Esophagus muscularis mucosa (tissue), 4 donors: ENCODE measurements at regions not wholly inside any gene's neighbourhood (a gene's known extent, or its start where the extent isn't known, plus 50 kb on each side); places are given as distances from the start of the nearest gene placed in this dataset.

Experiments
- DNase-seq: peaks from one replicate; pipeline ENCODE4 v3.0.0-alpha.2; 2017; ENCODE audit errors: extremely low spot score
- H3K27ac ChIP-seq, 4 donors: fragments of 200-600 bp; sonication (generic); replicated peaks in 1 of 4; 1 replicate in 3 of 4; 2 replicates in 1 of 4; pipeline ENCODE4 v1.5.1; 2016 to 2019; ENCODE audit warnings: mild to moderate bottlenecking in 1 of 4
- H3K27me3 ChIP-seq, 4 donors: fragments of 200-600 bp; sonication (generic); one replicate each; pipeline versions ENCODE4 v1.5.1 to v1.6.0; 2016 to 2019
- H3K36me3 ChIP-seq, 4 donors: fragments of 200-600 bp; sonication (generic); one replicate each; pipeline ENCODE4 v1.5.1; 2016 to 2019
- H3K4me1 ChIP-seq, 4 donors: fragments of 200-600 bp; sonication (generic); one replicate each; pipeline ENCODE4 v1.5.1; 2016 to 2019
- H3K4me3 ChIP-seq, 4 donors: fragments of 200-600 bp; sonication (generic); 1 replicate in 2 of 4; 2 replicates in 2 of 4; pipeline ENCODE4 v1.5.1; 2016 to 2019; ENCODE audit warnings: mild to moderate bottlenecking in 4 of 4, moderate library complexity in 1 of 4
- H3K9me3 ChIP-seq, 4 donors: fragments of 200-600 bp; sonication (generic); 1 replicate in 3 of 4; 2 replicates in 1 of 4; pipeline ENCODE4 v1.5.1; 2016 to 2019
- EP300 ChIP-seq: sonication (generic); formaldehyde crosslinking; IDR thresholded peaks from one replicate; pipeline ENCODE4 v1.6.1; 2017; ENCODE audit warnings: antibody characterized with exemption
- POLR2A ChIP-seq: fragments of 450-650 bp; IDR thresholded peaks from one replicate; pipeline ENCODE4 v1.6.1; 2017; ENCODE audit warnings: antibody characterized with exemption, moderate library complexity, mild to moderate bottlenecking, low read depth
- POLR2AphosphoS5 ChIP-seq, 2 donors: sonication (generic); formaldehyde crosslinking; IDR thresholded peaks; one replicate each; pipeline ENCODE4 v1.6.1; 2017; ENCODE audit warnings: antibody characterized with exemption in 2 of 2
- WGBS: methylation state at CpG from one replicate; pipeline ENCODE4 v1.1.5; 2018; 5-methylcytosine and 5-hydroxymethylcytosine counted together
- intact Hi-C: fragments of 100-400 bp; cut with DNase I; formaldehyde crosslinking; loops from one replicate; pipeline ENCODE4 v1.15.1; 2023
- TF ChIP-seq, protein P1 (sequence below), 3 experiments: fragments of 200-600 bp in 2 of 3; fragments of 450-650 bp in 1 of 3; sonication (generic) in 2 of 3; IDR thresholded peaks; one replicate each; pipeline ENCODE4 v1.5.1; 2017 to 2019; ENCODE audit warnings: antibody characterized with exemption in 3 of 3, mild to moderate bottlenecking in 2 of 3, moderate library complexity in 1 of 3

- intact Hi-C loops = no loop called here
- WGBS = 79% methylated on average over 5 of the region's 5 CpGs
- TF ChIP-seq, protein P1, sequence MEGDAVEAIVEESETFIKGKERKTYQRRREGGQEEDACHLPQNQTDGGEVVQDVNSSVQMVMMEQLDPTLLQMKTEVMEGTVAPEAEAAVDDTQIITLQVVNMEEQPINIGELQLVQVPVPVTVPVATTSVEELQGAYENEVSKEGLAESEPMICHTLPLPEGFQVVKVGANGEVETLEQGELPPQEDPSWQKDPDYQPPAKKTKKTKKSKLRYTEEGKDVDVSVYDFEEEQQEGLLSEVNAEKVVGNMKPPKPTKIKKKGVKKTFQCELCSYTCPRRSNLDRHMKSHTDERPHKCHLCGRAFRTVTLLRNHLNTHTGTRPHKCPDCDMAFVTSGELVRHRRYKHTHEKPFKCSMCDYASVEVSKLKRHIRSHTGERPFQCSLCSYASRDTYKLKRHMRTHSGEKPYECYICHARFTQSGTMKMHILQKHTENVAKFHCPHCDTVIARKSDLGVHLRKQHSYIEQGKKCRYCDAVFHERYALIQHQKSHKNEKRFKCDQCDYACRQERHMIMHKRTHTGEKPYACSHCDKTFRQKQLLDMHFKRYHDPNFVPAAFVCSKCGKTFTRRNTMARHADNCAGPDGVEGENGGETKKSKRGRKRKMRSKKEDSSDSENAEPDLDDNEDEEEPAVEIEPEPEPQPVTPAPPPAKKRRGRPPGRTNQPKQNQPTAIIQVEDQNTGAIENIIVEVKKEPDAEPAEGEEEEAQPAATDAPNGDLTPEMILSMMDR (IDR thresholded peaks at IDR 0.05) = no peak
- TF ChIP-seq POLR2AphosphoS5 (IDR thresholded peaks at IDR 0.05) (no peak), EP300 (no peak), POLR2A (no peak)
- Histone ChIP-seq H3K9me3 (peaks cover 0 to 2% (median 0%) of the 10 kb centered on the region in 4 donors), H3K4me3 (no peak overlapping the region), H3K36me3 (no peaks in the 10 kb centered on the region), H3K27me3 (peaks cover 0 to 22% (median 0%) of the 10 kb centered on the region in 4 donors), H3K27ac (no peak overlapping the region), H3K4me1 (no peaks in the 10 kb centered on the region)
- peak; percentile 87 for DNase-seq
These were observed 236.9 kb downstream of the NSG2 start for GRCh38 chr5:174282391-174282790.

GRCh38 chr5:174283211-174284005 is 237.9 kb downstream of the NSG2 start:
- intact Hi-C loops = no loop called here
- Histone ChIP-seq H3K36me3 (no peaks in the 10 kb centered on the region), H3K9me3 (no peaks in the 10 kb centered on the region), H3K27me3 (peaks cover 0 to 22% (median 0%) of the 10 kb centered on the region in 4 donors), H3K4me3 (no peak overlapping the region), H3K27ac (no peak overlapping the region), H3K4me1 (no peaks in the 10 kb centered on the region)
- no peak for TF ChIP-seq POLR2AphosphoS5 (IDR thresholded peaks at IDR 0.05)
- TF ChIP-seq, protein P1 (IDR thresholded peaks at IDR 0.05) = no peak
- TF ChIP-seq POLR2A = no peak
- TF ChIP-seq EP300 = no peak
- WGBS = 81% methylated on average over 9 of the region's 9 CpGs
- no peak for DNase-seq

DNA sequence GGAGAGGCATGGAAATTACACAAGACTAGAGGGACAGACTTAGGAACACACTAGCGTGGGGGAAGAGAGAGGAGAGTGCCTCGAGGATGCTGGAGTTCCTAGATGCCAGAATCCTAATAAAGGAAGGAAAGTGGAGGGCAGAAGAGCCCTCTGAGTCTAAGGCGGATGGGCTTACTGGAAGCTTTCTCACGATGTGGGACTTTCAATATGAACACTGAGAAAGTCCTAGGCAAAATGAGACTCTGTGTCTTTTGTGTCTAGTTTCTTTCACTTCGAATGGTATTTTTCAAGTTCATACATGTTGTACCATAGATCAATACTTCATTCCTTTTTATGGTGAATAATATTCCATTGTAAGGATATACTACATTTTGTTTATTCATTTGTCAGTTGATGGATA is 239.4 kb downstream of the NSG2 start:
- Histone ChIP-seq H3K36me3 (no peaks in the 10 kb centered on the region), H3K9me3 (no peaks in the 10 kb centered on the region), H3K4me3 (no peak overlapping the region), H3K27me3 (peaks cover 0 to 22% (median 0%) of the 10 kb centered on the region in 4 donors), H3K27ac (no peak overlapping the region), H3K4me1 (no peaks in the 10 kb centered on the region)
- intact Hi-C loops = no loop called here
- DNase-seq = no peak
- TF ChIP-seq POLR2A (no peak), EP300 (no peak), POLR2AphosphoS5 (IDR thresholded peaks at IDR 0.05) (no peak)
- TF ChIP-seq, protein P1 (IDR thresholded peaks at IDR 0.05) = no peak
- WGBS = 63% methylated on average over 5 of the region's 5 CpGs

GRCh38 chr5:174287761-174288160 is 242.3 kb downstream of the NSG2 start:
- peaks cover 0 to 7% (median 0%) of the 10 kb centered on the region in 4 donors for H3K27me3 ChIP-seq
- whole genome bisulfite sequencing = 89% methylated on average over 4 of the region's 4 CpGs
- no peak overlapping the region for H3K27ac ChIP-seq
- H3K4me3 ChIP-seq = no peak overlapping the region
- no peak for TF ChIP-seq POLR2AphosphoS5 (IDR thresholded peaks at IDR 0.05)
- TF ChIP-seq EP300 = no peak
- no peak for TF ChIP-seq POLR2A
- TF ChIP-seq, protein P1 (IDR thresholded peaks at IDR 0.05) = no peak
- no peaks in the 10 kb centered on the region for H3K36me3 ChIP-seq
- no peaks in the 10 kb centered on the region for H3K4me1 ChIP-seq
- peak; percentile 77 for DNase-seq
- peaks cover 0 to 6% (median 0%) of the 10 kb centered on the region in 4 donors for H3K9me3 ChIP-seq
- intact Hi-C loops = no loop called here
